C4-2B (cell line): ENCODE measurements at regions not wholly inside any gene's neighbourhood (a gene's known extent, or its start where the extent isn't known, plus 50 kb on each side); places are given as distances from the start of the nearest gene placed in this dataset.
"Not testable (repeated sequence)": the region's sequence is repeated elsewhere in the genome, so short reads cannot be mapped to it uniquely, and the experiment has no call there.

Experiments used
- H3K27ac ChIP-seq: fragments of 450-650 bp; 2 replicates; pipeline ENCODE4 v1.5.1; 2017
- ZFX ChIP-seq: fragments of 450-650 bp; IDR thresholded peaks from 2 replicates; pipeline ENCODE4 v1.6.1; 2017
- TF ChIP-seq, protein P1 (sequence below): fragments of 450-650 bp; conservative IDR thresholded peaks from 2 replicates; pipeline ENCODE4 v1.5.1; 2017; ENCODE audit warnings: mild to moderate bottlenecking

DNA sequence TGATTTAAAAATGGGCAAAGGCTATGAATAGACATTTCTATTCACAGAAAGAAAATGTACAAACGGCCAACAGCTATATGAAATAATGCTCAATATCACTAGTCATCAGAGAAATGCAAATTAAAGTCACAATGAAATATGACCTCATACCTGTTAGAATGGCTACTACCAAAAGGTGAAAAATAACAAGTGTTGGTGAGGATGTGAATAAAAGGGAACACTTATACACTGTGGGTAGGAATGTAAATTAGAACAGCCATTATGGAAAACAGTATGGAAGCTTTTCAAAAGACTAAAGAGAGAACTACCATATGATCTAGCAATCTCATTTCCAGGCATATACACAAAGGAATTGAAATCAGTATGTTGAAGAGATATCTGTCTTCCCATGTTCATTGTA, 118.9 kb upstream of the SPOPL start:
- no peak overlapping the region for H3K27ac ChIP-seq
- TF ChIP-seq, protein P1, sequence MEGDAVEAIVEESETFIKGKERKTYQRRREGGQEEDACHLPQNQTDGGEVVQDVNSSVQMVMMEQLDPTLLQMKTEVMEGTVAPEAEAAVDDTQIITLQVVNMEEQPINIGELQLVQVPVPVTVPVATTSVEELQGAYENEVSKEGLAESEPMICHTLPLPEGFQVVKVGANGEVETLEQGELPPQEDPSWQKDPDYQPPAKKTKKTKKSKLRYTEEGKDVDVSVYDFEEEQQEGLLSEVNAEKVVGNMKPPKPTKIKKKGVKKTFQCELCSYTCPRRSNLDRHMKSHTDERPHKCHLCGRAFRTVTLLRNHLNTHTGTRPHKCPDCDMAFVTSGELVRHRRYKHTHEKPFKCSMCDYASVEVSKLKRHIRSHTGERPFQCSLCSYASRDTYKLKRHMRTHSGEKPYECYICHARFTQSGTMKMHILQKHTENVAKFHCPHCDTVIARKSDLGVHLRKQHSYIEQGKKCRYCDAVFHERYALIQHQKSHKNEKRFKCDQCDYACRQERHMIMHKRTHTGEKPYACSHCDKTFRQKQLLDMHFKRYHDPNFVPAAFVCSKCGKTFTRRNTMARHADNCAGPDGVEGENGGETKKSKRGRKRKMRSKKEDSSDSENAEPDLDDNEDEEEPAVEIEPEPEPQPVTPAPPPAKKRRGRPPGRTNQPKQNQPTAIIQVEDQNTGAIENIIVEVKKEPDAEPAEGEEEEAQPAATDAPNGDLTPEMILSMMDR: no peak
- TF ChIP-seq ZFX: no peak

DNA sequence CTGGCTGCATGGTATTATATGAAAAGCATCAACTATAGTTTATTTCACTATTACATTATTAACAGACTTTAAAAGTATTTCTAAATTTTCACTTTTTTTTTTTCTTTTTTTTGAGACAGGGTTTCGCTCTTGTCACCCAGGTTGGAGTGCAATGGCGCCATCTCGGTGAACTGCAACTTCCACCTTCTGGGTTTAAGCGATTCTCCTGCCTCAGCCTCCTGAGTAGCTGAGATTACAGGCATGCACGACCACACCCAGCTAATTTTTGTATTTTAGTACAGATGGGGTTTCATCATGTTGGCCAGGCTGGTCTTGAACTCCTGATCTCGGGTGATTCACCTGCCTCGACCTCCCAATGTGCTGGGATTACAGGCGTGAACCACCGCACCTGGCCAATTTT, 115.4 kb upstream of the SPOPL start:
- TF ChIP-seq, protein P1: peak; percentile 19
- H3K27ac ChIP-seq: not testable (repeated sequence)

DNA sequence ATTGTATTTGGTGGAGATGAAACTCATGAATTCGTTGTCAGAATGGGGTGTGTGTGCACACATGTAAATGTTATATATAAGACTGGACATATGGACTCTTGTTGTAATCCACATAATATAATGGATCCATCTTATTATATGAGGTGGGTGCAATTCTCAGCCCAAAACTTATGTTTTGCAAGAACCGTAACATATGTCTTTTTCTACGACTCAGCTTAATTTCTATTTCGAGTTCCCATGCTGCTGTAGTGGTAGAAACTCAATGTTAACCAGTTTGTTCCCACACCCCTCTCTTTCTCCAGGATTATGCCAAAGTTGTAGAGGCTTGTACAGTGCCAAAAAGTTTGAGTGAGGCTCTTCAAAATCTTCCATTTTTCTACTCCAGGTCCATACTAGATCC, 112.5 kb upstream of the SPOPL start:
- no peak overlapping the region for H3K27ac ChIP-seq
- no peak for TF ChIP-seq ZFX
- TF ChIP-seq, protein P1: no peak

DNA sequence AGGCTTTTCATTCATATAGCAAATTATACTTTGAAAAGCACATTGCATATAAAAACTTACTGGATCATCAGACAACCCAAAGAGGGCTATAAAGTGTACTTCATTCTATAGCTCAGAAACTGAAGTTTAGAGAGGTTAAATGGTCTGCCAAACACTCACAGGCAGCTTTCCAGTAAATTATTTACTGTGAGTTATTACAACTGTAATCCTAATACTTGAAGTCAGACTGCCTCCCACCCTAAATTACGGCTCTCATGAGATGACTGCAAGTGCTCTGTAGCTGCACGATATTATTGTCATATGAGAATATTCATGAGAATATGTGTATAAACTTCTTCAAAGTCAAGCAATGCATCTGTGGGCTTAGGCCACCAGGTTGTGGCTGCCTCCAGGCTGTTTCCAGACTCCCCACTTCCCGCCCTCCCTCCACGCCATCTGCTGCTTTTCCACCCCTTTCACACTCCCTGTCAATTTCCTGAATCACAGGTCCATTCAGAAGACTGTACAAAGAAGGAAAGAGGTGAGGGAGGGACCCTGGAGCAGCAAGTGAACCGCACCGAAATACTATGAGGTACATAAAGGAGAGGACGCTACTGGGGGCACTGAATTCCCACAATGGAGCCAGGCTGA, 111.1 kb upstream of the SPOPL start:
- H3K27ac ChIP-seq: no peak overlapping the region
- TF ChIP-seq ZFX: no peak
- TF ChIP-seq, protein P1: no peak

DNA sequence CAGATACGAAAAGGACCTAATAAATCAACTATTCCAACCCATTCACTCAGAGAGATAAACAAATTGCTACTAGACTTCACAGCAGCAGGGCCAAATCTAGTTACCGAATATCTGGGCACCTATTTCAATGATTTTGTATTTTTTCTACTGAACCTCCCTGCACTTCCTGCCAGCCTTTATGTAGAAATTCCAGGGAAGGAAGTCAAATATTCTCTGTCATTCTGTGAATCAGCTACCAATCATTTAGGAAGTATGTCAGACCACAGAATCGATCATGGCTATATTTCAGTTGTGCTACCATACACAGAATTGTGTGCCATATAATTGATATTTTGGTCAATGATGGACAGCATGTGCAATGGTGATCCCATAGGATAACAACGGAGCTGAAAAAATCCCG, 109.6 kb upstream of the SPOPL start:
- TF ChIP-seq, protein P1: no peak
- no peak for TF ChIP-seq ZFX
- no peak overlapping the region for H3K27ac ChIP-seq

DNA sequence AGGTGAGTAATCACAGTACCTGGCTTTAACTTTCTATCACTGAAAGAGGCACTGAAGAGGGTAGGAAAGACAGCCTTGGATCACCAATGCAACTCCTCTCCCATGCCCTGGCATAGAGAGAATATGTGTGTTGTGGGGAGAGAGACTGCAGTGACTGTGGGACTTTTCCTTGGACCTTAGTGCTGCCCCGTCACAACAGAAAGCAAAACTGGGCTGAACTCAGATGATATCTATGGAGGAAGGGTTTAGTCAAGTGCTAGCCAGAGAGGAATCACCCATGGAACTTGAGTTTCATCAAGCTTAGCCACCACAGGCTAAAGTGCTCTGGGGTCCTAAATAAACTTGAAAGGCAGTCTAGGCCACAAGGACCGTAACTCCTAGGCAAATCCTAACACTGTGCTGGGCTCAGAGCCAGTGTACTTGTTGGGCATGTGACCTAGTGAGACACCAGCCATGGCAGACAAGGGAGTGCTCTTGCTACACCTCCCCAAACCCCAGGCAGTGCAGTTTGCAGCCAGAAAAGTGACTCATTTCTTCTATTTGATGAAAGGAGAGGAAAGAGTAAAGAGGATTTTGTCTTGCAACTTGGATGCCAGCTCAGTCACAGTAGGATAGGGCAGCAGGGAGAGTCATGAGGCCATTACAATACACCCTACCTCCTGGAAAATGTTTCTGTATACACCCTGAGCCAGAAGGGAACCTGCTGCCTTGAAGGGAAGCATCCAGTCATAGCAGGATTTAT, 105.8 kb upstream of the SPOPL start:
- H3K27ac ChIP-seq: no peak overlapping the region
- TF ChIP-seq, protein P1: no peak
- TF ChIP-seq ZFX: no peak

DNA sequence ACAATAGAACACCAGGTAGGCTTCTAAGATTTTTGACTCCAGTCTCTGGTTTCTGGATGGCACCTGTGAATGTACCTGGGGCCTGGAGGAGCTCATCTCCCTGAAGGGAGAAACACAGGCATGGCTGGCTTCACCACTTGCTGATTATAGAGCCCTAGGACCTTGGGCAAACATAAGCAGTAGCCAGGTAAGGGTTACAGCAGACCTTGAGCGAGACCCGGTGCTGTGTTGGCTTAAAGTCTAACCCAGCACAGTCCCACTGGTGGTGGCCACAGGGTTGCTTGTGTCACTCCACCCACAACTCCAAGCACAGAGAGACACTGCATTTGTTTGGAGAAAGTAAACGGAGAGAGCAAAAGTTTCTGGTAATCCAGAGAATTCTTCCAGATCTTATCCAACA, 104.7 kb upstream of the SPOPL start:
- TF ChIP-seq, protein P1: no peak
- no peak for TF ChIP-seq ZFX
- no peak overlapping the region for H3K27ac ChIP-seq
